MM.1S (cell line): ENCODE measurements at regions not wholly inside any gene's neighbourhood (a gene's known extent, or its start where the extent isn't known, plus 50 kb on each side); places are given as distances from the start of the nearest gene placed in this dataset.

Source experiments
- EZH2 ChIP-seq: fragments of 300-600 bp; sonication (generic); optimal IDR thresholded peaks from 2 replicates; pipeline ENCODE3; 2017; ENCODE audit warnings: low read depth, mild to moderate bottlenecking, antibody characterized with exemption, low read length, mixed read lengths
- EZH2phosphoT487 ChIP-seq: fragments of 300-600 bp; sonication (generic); IDR thresholded peaks from 2 replicates; pipeline ENCODE4 v1.6.1; 2018; ENCODE audit warnings: antibody characterized with exemption, low read length
- TF ChIP-seq, protein P1 (sequence below): fragments of 300-600 bp; sonication (generic); IDR thresholded peaks from 2 replicates; pipeline ENCODE4 v1.5.1; 2016; ENCODE audit warnings: antibody characterized with exemption, low read length, mixed read lengths

DNA sequence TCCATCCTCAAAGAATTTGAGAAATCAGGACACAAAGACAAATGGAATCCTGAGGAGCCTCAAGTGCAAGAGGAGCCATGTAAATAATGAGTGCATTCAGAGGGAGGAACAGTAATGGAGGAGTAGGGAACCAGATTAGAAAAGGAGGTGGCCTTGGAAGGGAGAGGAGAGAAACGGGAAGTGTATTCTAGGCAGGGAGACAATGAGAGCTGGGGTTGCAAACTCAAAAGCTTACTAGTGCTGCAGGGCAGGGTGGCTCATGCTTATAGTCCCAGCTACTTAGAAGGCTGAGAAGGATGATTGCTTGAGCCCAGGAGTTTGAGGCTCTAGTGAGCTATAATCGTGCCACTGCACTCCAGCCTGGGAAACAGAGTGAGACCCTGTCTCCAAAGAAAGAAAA, 113.2 kb upstream of the LSM6 start:
- TF ChIP-seq, protein P1, sequence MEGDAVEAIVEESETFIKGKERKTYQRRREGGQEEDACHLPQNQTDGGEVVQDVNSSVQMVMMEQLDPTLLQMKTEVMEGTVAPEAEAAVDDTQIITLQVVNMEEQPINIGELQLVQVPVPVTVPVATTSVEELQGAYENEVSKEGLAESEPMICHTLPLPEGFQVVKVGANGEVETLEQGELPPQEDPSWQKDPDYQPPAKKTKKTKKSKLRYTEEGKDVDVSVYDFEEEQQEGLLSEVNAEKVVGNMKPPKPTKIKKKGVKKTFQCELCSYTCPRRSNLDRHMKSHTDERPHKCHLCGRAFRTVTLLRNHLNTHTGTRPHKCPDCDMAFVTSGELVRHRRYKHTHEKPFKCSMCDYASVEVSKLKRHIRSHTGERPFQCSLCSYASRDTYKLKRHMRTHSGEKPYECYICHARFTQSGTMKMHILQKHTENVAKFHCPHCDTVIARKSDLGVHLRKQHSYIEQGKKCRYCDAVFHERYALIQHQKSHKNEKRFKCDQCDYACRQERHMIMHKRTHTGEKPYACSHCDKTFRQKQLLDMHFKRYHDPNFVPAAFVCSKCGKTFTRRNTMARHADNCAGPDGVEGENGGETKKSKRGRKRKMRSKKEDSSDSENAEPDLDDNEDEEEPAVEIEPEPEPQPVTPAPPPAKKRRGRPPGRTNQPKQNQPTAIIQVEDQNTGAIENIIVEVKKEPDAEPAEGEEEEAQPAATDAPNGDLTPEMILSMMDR, result no peak
- TF ChIP-seq EZH2, result no peak
- no peak for TF ChIP-seq EZH2phosphoT487
